AG10803 (cell line): ENCODE measurements at regions not wholly inside any gene's neighbourhood (a gene's known extent, or its start where the extent isn't known, plus 50 kb on each side); places are given as distances from the start of the nearest gene placed in this dataset.

ENCODE experiments used
- DNase-seq: peaks from one replicate; pipeline ENCODE4 v3.0.0; 2010; ENCODE audit warnings: low read depth
- H3K4me3 ChIP-seq: 2 replicates; pipeline ENCODE4 v1.5.1; 2011; ENCODE audit warnings: mild to moderate bottlenecking, low read length, control low read depth
- TF ChIP-seq, protein P1 (sequence below): conservative IDR thresholded peaks from 2 replicates; pipeline ENCODE4 v1.5.1; 2011; ENCODE audit warnings: mild to moderate bottlenecking, low read length, control low read depth, inconsistent platforms

DNA sequence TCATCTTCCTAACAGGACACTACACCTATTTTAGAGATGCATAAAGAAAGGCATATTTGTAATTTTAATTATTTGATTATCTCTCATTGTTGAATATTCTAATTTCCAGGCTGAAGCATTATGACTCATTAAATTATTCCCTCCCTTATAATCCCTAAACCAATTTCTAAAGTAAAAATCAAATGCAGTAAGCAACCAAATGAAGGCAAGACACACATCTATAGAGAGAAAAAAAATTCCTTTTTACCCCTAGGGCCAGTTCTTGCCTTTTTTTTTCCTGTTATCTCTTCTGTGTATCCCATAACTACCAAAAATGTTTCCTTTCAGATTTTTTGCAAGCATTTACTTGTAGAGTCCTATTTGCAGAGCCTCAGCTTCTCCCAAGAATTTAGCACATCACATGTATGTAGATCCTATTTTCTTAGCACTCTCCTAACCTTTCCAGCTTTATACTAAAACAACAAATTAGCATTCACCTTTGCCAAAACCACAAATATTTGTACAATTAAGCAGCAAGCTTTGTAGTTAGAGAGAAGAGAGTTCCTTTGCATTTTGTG lies 177.9 kb downstream of the SATB1 start:
- TF ChIP-seq, protein P1, sequence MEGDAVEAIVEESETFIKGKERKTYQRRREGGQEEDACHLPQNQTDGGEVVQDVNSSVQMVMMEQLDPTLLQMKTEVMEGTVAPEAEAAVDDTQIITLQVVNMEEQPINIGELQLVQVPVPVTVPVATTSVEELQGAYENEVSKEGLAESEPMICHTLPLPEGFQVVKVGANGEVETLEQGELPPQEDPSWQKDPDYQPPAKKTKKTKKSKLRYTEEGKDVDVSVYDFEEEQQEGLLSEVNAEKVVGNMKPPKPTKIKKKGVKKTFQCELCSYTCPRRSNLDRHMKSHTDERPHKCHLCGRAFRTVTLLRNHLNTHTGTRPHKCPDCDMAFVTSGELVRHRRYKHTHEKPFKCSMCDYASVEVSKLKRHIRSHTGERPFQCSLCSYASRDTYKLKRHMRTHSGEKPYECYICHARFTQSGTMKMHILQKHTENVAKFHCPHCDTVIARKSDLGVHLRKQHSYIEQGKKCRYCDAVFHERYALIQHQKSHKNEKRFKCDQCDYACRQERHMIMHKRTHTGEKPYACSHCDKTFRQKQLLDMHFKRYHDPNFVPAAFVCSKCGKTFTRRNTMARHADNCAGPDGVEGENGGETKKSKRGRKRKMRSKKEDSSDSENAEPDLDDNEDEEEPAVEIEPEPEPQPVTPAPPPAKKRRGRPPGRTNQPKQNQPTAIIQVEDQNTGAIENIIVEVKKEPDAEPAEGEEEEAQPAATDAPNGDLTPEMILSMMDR = no peak
- H3K4me3 ChIP-seq = no peak overlapping the region
- no peak for DNase-seq

DNA sequence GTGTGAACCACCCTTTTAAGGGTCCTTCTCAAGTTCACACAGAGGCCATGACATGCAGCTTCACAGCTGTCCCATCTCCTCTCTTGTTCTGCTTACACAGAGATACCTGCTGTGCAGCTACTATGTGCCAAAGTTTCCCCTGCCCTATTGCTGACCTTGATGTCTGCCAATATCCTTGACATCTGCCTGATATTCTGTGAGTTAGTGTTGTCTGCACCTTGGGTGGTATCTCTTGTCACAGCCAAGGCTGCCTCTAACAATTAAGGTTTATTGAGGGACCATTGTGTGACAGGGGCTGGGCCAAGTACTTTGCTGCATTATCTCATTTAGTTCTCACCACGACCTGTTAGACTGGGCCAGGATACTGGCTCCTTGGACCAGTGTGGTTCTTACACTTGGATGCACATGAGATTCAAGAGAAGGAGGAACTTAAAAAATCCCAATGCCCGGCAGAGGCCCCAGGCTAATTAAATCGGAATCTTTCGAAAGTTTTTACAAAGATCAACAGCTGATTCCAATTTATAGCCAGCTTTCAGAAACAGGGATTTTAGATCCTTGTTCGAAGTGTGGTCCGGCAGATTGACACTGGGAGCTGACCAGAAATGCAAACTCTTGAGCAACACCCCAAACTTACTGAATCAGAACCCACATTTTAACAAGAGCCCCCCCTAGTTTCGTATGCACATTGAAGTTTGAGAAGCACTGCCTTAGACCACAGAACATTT lies 178.6 kb downstream of the SATB1 start:
- peak; percentile 42 for DNase-seq
- TF ChIP-seq, protein P1 = no peak
- H3K4me3 ChIP-seq = no peak overlapping the region

DNA sequence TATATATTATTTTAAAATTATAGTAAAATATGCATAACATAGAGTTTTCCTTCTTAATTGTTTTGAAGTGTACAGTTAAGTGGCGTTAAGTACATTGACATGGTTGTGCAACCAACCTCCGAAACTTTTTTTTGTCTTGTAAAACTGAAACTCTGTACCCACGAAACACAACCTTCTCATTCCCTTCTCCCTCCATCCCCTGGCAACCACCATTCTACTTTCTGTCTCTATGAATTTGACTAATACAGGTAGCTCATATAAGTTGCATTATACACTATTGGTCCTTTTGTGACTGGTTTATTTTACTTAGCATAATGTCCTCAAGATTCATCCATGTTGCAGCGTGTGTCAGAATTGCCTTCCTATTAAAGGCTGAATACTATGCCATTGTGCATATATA lies 179.4 kb downstream of the SATB1 start:
- H3K4me3 ChIP-seq = no peak overlapping the region
- TF ChIP-seq, protein P1 = no peak
- DNase-seq = no peak

DNA sequence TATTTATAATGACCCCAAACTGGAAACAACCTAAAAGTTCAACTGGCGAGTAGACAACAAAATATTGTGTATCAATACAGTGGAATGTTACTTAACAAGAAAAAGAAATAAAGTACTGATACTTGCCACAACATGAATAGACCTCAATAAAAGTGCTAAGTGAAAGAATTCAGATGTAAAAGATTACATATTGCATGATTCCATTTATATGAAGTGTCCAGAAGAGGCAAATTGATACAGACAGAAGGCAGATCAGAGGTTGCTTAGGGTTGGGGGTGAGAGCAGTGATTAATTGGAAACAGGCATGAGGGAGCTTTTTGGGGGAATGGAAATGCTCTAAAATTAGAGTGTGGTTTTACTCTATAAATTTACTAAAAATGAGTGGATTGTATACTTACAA lies 183.3 kb downstream of the SATB1 start:
- TF ChIP-seq, protein P1 = no peak
- peak; percentile 7 for DNase-seq

DNA sequence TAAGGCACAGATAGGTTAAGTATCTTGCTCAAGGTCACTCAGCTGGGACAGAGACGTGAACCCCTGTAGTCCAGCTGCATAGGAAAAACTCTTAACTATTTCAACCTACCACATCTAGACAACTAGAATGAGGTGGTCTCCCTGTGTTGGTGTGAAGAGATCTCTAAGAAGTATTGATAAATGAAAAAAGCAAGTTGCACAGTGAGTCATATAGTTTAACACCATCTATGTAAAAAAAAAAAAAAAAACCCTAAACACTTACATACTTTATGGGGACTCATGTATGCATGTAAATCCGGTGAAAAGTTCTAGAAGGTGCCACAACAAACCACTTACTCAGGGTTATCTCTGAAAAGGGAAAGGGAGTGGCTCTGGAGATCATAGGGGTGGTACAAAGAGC lies 185.5 kb downstream of the SATB1 start:
- DNase-seq = no peak
- TF ChIP-seq, protein P1 = no peak
- H3K4me3 ChIP-seq = no peak overlapping the region

More for the DNA sequence above, 183.3 kb downstream of the SATB1 start:
- no peak overlapping the region for H3K4me3 ChIP-seq

DNA sequence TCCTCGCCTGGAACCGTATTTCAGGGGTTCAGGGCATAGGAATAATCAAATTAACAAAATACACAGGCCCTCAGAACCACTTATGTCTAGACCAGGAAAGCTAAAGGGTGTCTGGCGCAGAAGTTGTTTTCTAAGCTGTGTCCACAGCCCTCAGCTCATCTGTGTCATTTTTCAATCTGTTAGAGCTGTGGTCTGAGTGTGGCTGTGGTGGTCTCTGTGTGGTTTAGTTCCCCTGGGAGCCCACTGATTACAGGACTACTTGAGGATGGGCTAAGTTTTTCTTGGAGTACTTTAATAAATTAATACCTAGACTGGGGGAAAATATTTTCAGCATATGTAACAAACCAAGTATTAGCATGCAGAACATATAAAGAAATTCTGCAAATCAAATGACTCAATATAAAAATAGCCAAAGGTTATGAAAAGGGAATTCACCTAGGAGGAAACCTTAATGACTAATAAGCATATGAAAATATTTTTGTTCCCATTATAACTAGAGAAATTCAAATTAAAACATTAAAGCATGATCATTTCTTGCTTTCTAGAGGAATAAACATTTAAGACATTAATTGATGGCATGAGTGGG lies 186.3 kb downstream of the SATB1 start:
- no peak overlapping the region for H3K4me3 ChIP-seq
- DNase-seq = no peak
- TF ChIP-seq, protein P1 = no peak

DNA sequence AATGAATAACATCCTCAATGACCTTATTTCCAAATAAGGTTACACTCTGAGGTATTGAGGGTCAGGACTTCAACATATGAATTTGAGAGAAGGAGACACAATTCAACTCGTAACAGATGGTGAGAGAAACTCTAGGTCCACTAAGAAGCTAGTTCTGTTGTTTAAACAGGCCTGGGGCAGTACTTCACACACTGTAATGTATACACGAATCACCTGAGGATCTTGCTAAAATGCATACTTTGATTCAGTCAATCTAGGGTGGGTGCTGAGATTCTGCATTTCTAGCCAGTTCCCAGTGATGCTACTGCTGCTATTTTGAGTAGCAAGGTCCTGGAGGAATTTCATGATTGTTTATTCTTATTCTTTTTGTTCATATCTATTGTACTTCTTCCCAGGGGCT lies 186.8 kb downstream of the SATB1 start:
- no peak overlapping the region for H3K4me3 ChIP-seq
- no peak for DNase-seq
- TF ChIP-seq, protein P1 = no peak
